Ecto neural progenitor cell (in vitro differentiated cells): ENCODE measurements at regions not wholly inside any gene's neighbourhood (a gene's known extent, or its start where the extent isn't known, plus 50 kb on each side); places are given as distances from the start of the nearest gene placed in this dataset.
"Not testable (repeated sequence)": the region's sequence is repeated elsewhere in the genome, so short reads cannot be mapped to it uniquely, and the experiment has no call there.

Experiments used
- DNase-seq: peaks from one replicate; pipeline ENCODE4 v3.0.0-alpha.2; 2018; ENCODE audit warnings: low spot score

GRCh38 chrX:40949071-40949470, 136.2 kb upstream of the USP9X start:
- DNase-seq, result no peak

- no peak for DNase-seq
Observed at GRCh38 chrX:40950546-40950945, 134.7 kb upstream of the USP9X start.

- not testable (repeated sequence) for DNase-seq
Observed at GRCh38 chrX:40951407-40951806, 133.8 kb upstream of the USP9X start.

GRCh38 chrX:40952855-40953254, 132.4 kb upstream of the USP9X start:
- no peak for DNase-seq

- no peak for DNase-seq
Observed at GRCh38 chrX:40953369-40953768, 131.9 kb upstream of the USP9X start.

GRCh38 chrX:40960041-40960440, 125.2 kb upstream of the USP9X start:
- no peak for DNase-seq

- DNase-seq, result no peak
Observed at GRCh38 chrX:40962793-40963407, 122.3 kb upstream of the USP9X start.

- DNase-seq, result no peak
Observed at GRCh38 chrX:40964008-40964407, 121.2 kb upstream of the USP9X start.

GRCh38 chrX:40964633-40965586, 120.3 kb upstream of the USP9X start:
- no peak for DNase-seq

- DNase-seq, result no peak
Observed at GRCh38 chrX:40966213-40966820, 118.9 kb upstream of the USP9X start.

- DNase-seq, result no peak
Observed at GRCh38 chrX:40968180-40968579, 117.1 kb upstream of the USP9X start.

GRCh38 chrX:40971736-40972135, 113.5 kb upstream of the USP9X start:
- DNase-seq, result no peak

- DNase-seq, result no peak
Observed at GRCh38 chrX:40973619-40974018, 111.6 kb upstream of the USP9X start.

GRCh38 chrX:40975951-40976350, 109.3 kb upstream of the USP9X start:
- DNase-seq, result no peak

- DNase-seq, result no peak
Observed at GRCh38 chrX:40976981-40977380, 108.3 kb upstream of the USP9X start.

- DNase-seq, result no peak
Observed at GRCh38 chrX:40984962-40985361, 100.3 kb upstream of the USP9X start.

- DNase-seq, result no peak
Observed at GRCh38 chrX:40987413-40987812, 97.8 kb upstream of the USP9X start.

GRCh38 chrX:40988100-40988499, 97.1 kb upstream of the USP9X start:
- DNase-seq, result no peak

- DNase-seq, result not testable (repeated sequence)
Observed at GRCh38 chrX:40993395-40993794, 91.8 kb upstream of the USP9X start.

GRCh38 chrX:40996886-40997530, 88.2 kb upstream of the USP9X start:
- no peak for DNase-seq

GRCh38 chrX:40998123-40998522, 87.1 kb upstream of the USP9X start:
- DNase-seq, result no peak

GRCh38 chrX:41001327-41001726, 83.9 kb upstream of the USP9X start:
- DNase-seq, result no peak

GRCh38 chrX:41002026-41002425, 83.2 kb upstream of the USP9X start:
- no peak for DNase-seq
